ENCODE measurements at regions not wholly inside any gene's neighbourhood (a gene's known extent, or its start where the extent isn't known, plus 50 kb on each side); places are given as distances from the start of the nearest gene placed in this dataset.

- Histone ChIP-seq H3K36me3 (replicated peaks; ENCODE audit: control insufficient read depth, insufficient read depth, low read length) (no peaks in the 10 kb centered on the region), H3K27me3 (ENCODE audit: control insufficient read depth, insufficient read depth, low read length) (no peaks in the 10 kb centered on the region), H3K4me3 (ENCODE audit: insufficient read depth, low read depth, low read length) (no peak overlapping the region)
- no peak for DNase-seq
These were observed 294.6 kb downstream of the SNAPC1 start for GRCh38 chr14:62056789-62057188.

DNA sequence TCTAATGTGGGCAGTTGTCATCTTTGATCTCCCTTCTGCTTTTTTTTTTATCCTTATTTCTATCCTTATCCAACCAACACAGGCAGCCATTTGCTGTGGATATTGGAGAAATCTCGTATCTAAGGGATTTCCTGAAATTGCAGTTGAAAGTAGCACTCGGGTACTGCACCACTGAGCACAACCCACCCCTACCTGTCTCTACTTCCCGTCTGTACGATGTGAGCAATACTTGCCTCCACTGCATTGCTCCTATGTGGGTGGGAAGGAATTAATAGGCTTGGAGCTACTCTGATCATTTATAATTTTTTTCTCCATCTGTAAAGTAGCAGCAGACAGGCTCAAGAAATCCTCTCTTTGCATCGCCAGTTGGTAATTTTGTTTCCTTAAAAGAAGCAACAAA lies 300.4 kb downstream of the SNAPC1 start:
- no peak overlapping the region for H3K4me3 ChIP-seq (ENCODE audit: insufficient read depth, low read depth, low read length)
- DNase-seq = no peak
- no peaks in the 10 kb centered on the region for H3K27me3 ChIP-seq (ENCODE audit: control insufficient read depth, insufficient read depth, low read length)
- H3K36me3 ChIP-seq (replicated peaks; ENCODE audit: control insufficient read depth, insufficient read depth, low read length) = no peaks in the 10 kb centered on the region

- no peaks in the 10 kb centered on the region for H3K36me3 ChIP-seq (replicated peaks; ENCODE audit: control insufficient read depth, insufficient read depth, low read length)
- no peak for DNase-seq
- H3K27me3 ChIP-seq (ENCODE audit: control insufficient read depth, insufficient read depth, low read length) = no peaks in the 10 kb centered on the region
These were observed 302.6 kb downstream of the SNAPC1 start for GRCh38 chr14:62064751-62065323.

GRCh38 chr14:62066304-62066703 lies 304.1 kb downstream of the SNAPC1 start:
- Histone ChIP-seq H3K4me3 (ENCODE audit: insufficient read depth, low read depth, low read length) (no peak overlapping the region), H3K36me3 (replicated peaks; ENCODE audit: control insufficient read depth, insufficient read depth, low read length) (no peaks in the 10 kb centered on the region), H3K27me3 (ENCODE audit: control insufficient read depth, insufficient read depth, low read length) (no peaks in the 10 kb centered on the region)
- DNase-seq = no peak

More at GRCh38 chr14:62064751-62065323, 302.6 kb downstream of the SNAPC1 start:
- no peak overlapping the region for H3K4me3 ChIP-seq (ENCODE audit: insufficient read depth, low read depth, low read length)

DNA sequence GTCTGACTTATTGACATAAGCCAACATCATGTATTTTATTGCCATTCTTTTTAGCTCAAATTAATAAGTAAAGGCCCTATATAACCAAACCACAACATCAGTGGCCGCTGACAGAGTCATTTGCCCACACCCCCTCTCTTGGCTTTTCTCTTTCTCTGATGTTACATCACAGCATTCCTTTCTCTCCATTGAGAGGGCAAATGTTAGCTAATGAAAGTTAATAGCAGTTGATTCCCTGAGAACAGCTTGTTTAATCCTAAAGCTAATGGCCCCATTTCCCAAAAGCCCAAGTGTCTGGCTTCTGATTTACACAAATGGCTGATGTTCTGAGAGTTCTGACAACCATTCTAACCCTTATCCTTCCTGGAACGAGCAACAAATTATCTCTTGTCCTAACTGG lies 308.8 kb downstream of the SNAPC1 start:
- Histone ChIP-seq H3K27me3 (ENCODE audit: control insufficient read depth, insufficient read depth, low read length) (no peaks in the 10 kb centered on the region), H3K4me3 (ENCODE audit: insufficient read depth, low read depth, low read length) (no peak overlapping the region), H3K36me3 (replicated peaks; ENCODE audit: control insufficient read depth, insufficient read depth, low read length) (no peaks in the 10 kb centered on the region)
- no peak for DNase-seq

GRCh38 chr14:62076368-62076767 lies 314.1 kb downstream of the SNAPC1 start:
- Histone ChIP-seq H3K4me3 (ENCODE audit: insufficient read depth, low read depth, low read length) (no peak overlapping the region), H3K36me3 (replicated peaks; ENCODE audit: control insufficient read depth, insufficient read depth, low read length) (no peaks in the 10 kb centered on the region), H3K27me3 (ENCODE audit: control insufficient read depth, insufficient read depth, low read length) (no peaks in the 10 kb centered on the region)
- no peak for DNase-seq

DNA sequence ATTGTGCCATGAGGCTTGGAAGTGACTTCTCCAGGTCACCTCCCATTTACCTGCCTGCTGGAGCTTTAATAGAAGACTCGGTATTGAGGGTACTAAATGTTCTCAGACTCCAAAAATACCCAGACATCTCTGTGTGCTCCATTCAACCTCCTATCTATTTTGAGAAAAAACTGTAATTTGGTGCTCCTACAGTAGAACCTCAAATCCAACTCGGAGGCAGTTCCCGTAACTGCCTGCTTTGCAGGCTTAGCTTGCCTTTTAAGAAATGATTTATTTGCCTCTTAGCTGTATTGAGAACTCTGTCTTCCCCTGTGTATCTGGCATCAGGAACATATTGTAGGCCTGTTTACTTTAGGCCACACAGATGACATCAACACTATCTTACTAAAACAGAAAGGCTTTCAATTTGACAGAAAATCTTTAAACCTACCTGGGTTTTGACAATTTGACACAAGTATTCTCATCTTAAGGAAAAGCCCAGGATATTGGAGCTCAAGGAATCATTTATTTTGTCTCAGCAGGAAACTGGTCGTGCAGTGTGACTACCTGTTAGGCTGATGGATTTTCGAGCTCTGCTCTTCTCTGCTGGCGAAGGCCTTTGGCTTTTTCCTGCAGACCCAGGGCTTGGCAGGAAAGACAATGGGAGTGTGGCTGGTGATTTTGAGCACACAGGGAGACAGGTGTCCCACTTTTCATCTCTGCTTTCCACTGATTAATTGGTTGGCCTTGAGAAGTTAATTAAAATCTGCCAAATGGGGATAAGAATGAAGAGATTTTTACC lies 314.8 kb downstream of the SNAPC1 start:
- H3K4me3 ChIP-seq (ENCODE audit: insufficient read depth, low read depth, low read length) = no peak overlapping the region
- no peak for DNase-seq
- H3K27me3 ChIP-seq (ENCODE audit: control insufficient read depth, insufficient read depth, low read length) = no peaks in the 10 kb centered on the region
- no peaks in the 10 kb centered on the region for H3K36me3 ChIP-seq (replicated peaks; ENCODE audit: control insufficient read depth, insufficient read depth, low read length)

- DNase-seq = no peak
These were observed 315.5 kb downstream of the SNAPC1 start for GRCh38 chr14:62077676-62078261.

GRCh38 chr14:62079038-62079437 lies 316.8 kb downstream of the SNAPC1 start:
- DNase-seq = no peak
- no peak overlapping the region for H3K4me3 ChIP-seq (ENCODE audit: insufficient read depth, low read depth, low read length)
- H3K36me3 ChIP-seq (replicated peaks; ENCODE audit: control insufficient read depth, insufficient read depth, low read length) = no peaks in the 10 kb centered on the region
- no peaks in the 10 kb centered on the region for H3K27me3 ChIP-seq (ENCODE audit: control insufficient read depth, insufficient read depth, low read length)

More at GRCh38 chr14:62077676-62078261, 315.5 kb downstream of the SNAPC1 start:
- Histone ChIP-seq H3K27me3 (ENCODE audit: control insufficient read depth, insufficient read depth, low read length) (no peaks in the 10 kb centered on the region), H3K36me3 (replicated peaks; ENCODE audit: control insufficient read depth, insufficient read depth, low read length) (no peaks in the 10 kb centered on the region), H3K4me3 (ENCODE audit: insufficient read depth, low read depth, low read length) (no peak overlapping the region)

- Histone ChIP-seq H3K36me3 (replicated peaks; ENCODE audit: control insufficient read depth, insufficient read depth, low read length) (no peaks in the 10 kb centered on the region), H3K4me3 (ENCODE audit: insufficient read depth, low read depth, low read length) (no peak overlapping the region), H3K27me3 (ENCODE audit: control insufficient read depth, insufficient read depth, low read length) (no peaks in the 10 kb centered on the region)
- DNase-seq = no peak
These were observed 318.9 kb downstream of the SNAPC1 start for GRCh38 chr14:62081012-62081612.

- no peaks in the 10 kb centered on the region for H3K36me3 ChIP-seq (replicated peaks; ENCODE audit: control insufficient read depth, insufficient read depth, low read length)
- H3K27me3 ChIP-seq (ENCODE audit: control insufficient read depth, insufficient read depth, low read length) = no peaks in the 10 kb centered on the region
- no peak overlapping the region for H3K4me3 ChIP-seq (ENCODE audit: insufficient read depth, low read depth, low read length)
- no peak for DNase-seq
These were observed 319.7 kb downstream of the SNAPC1 start for GRCh38 chr14:62081951-62082350.

- no peaks in the 10 kb centered on the region for H3K36me3 ChIP-seq (replicated peaks; ENCODE audit: control insufficient read depth, insufficient read depth, low read length)
- H3K4me3 ChIP-seq (ENCODE audit: insufficient read depth, low read depth, low read length) = no peak overlapping the region
- no peaks in the 10 kb centered on the region for H3K27me3 ChIP-seq (ENCODE audit: control insufficient read depth, insufficient read depth, low read length)
- no peak for DNase-seq
These were observed 320.6 kb downstream of the SNAPC1 start for GRCh38 chr14:62082779-62083178.

DNA sequence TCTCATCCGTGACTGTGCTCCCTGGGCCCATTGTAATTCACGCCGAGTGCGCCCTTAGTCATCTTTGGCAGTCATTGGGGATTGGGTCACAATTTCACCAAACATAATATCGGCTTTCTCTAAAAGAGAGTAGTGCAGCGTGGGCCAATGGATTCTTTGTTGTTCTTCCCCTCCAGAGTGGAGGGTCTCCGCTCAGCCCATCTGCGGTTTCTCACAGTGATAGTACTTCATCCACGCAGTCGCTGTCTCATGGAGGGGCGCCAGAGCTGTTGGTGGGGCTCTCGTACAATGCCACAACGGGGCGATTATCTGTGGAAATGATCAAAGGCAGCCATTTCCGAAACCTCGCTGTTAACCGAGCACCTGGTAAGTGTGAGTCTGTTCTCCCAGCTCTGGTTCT lies 321.8 kb downstream of the SNAPC1 start:
- H3K27me3 ChIP-seq (ENCODE audit: control insufficient read depth, insufficient read depth, low read length) = no peaks in the 10 kb centered on the region
- DNase-seq = no peak
- no peaks in the 10 kb centered on the region for H3K36me3 ChIP-seq (replicated peaks; ENCODE audit: control insufficient read depth, insufficient read depth, low read length)
- H3K4me3 ChIP-seq (ENCODE audit: insufficient read depth, low read depth, low read length) = no peak overlapping the region

GRCh38 chr14:62087191-62087590 lies 325.0 kb downstream of the SNAPC1 start:
- Histone ChIP-seq H3K27me3 (ENCODE audit: control insufficient read depth, insufficient read depth, low read length) (no peaks in the 10 kb centered on the region), H3K4me3 (ENCODE audit: insufficient read depth, low read depth, low read length) (no peak overlapping the region), H3K36me3 (replicated peaks; ENCODE audit: control insufficient read depth, insufficient read depth, low read length) (no peaks in the 10 kb centered on the region)
- no peak for DNase-seq

- Histone ChIP-seq H3K36me3 (replicated peaks; ENCODE audit: control insufficient read depth, insufficient read depth, low read length) (no peaks in the 10 kb centered on the region), H3K27me3 (ENCODE audit: control insufficient read depth, insufficient read depth, low read length) (no peaks in the 10 kb centered on the region), H3K4me3 (ENCODE audit: insufficient read depth, low read depth, low read length) (no peak overlapping the region)
- DNase-seq = no peak
These were observed 331.5 kb downstream of the SNAPC1 start for GRCh38 chr14:62093736-62094135.

Data from H7 (cell line).